HFF-Myc (cell line): ENCODE measurements at regions not wholly inside any gene's neighbourhood (a gene's known extent, or its start where the extent isn't known, plus 50 kb on each side); places are given as distances from the start of the nearest gene placed in this dataset.
A peak's percentile ranks its signal among the peaks of the same experiment; 100 is the strongest.

ENCODE experiments used
- DNase-seq: peaks from one replicate; pipeline ENCODE4 v3.0.0-alpha.2; 2011; ENCODE audit warnings: low read depth; ENCODE audit errors: extremely low read depth
- H3K4me3 ChIP-seq: replicated peaks from 2 replicates; pipeline ENCODE4 v1.5.1; 2011; ENCODE audit warnings: low read depth, mild to moderate bottlenecking, control low read depth, low read length
- CTCF ChIP-seq: IDR thresholded peaks from 2 replicates; pipeline ENCODE4 v1.5.1; 2012; ENCODE audit warnings: mild to moderate bottlenecking, low read depth, low read length, control low read depth; ENCODE audit errors: missing control alignments

GRCh38 chr4:102449751-102450352 lies 51.3 kb upstream of the NFKB1 start:
- no peak for DNase-seq
- peak; percentile 51 for TF ChIP-seq CTCF
- H3K4me3 ChIP-seq: no peak overlapping the region

DNA sequence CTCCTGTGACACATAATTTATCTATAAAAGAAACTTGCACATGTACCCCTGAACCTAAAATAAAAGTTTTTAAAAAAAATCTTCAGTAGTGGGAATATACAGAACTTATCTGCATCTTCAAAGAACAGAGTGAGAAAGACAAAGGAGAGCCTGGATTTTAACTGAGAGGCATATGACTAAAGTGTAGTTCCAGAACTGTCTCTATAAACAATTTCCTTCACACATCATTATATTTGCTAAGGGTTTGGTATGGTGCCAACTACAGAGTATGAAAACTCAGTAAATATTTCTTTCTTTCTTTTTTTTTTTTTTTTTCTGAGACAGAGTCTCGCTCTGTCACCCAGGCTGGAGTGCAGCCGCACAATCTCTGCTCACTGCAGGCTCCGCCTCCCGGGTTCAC lies 49.9 kb upstream of the NFKB1 start:
- no peak for DNase-seq
- no peak overlapping the region for H3K4me3 ChIP-seq
- no peak for TF ChIP-seq CTCF
